Activated CD4-positive, alpha-beta memory T cell treated with anti-CD3 and anti-CD28 coated beads, Interleukin-2, amount 10 ng/mL, durations not matched to agents 7 days and 5 days (primary cell): ENCODE measurements at regions not wholly inside any gene's neighbourhood (a gene's known extent, or its start where the extent isn't known, plus 50 kb on each side); places are given as distances from the start of the nearest gene placed in this dataset.
"Not testable (repeated sequence)": the region's sequence is repeated elsewhere in the genome, so short reads cannot be mapped to it uniquely, and the experiment has no call there.

Experiments
- CTCF ChIA-PET: fragments of 350-600 bp; sonication (Branson Sonifier 250); formaldehyde crosslinking; loops from one replicate; lab custom pipeline; 2021; ENCODE audit warnings: antibody characterized with exemption, inconsistent platforms; lab: Charles Lee
- POLR2A ChIA-PET: fragments of 350-600 bp; sonication (Branson Sonifier 250); formaldehyde crosslinking; loops from one replicate; lab custom pipeline; 2021; ENCODE audit warnings: antibody characterized with exemption; lab: Charles Lee
- DNase-seq: peaks from one replicate; pipeline ENCODE4 v3.0.0-alpha.2; 2020
- H3K27ac Mint-ChIP-seq: one replicate; pipeline ENCODE4 v1.8.0; 2021; ENCODE audit warnings: mild to moderate bottlenecking, mixed read lengths
- H3K27me3 Mint-ChIP-seq: one replicate; pipeline ENCODE4 v1.8.0; 2021; ENCODE audit warnings: mixed read lengths
- H3K36me3 Mint-ChIP-seq: one replicate; pipeline ENCODE4 v1.8.0; 2021; ENCODE audit warnings: low read depth, mixed read lengths
- H3K4me1 Mint-ChIP-seq: one replicate; pipeline ENCODE4 v1.8.0; 2021; ENCODE audit warnings: mixed read lengths
- H3K4me3 Mint-ChIP-seq: one replicate; pipeline ENCODE4 v1.8.0; 2021; ENCODE audit warnings: mild to moderate bottlenecking, mixed read lengths
- H3K9me3 Mint-ChIP-seq: one replicate; pipeline ENCODE4 v1.8.0; 2021; ENCODE audit warnings: mixed read lengths

DNA sequence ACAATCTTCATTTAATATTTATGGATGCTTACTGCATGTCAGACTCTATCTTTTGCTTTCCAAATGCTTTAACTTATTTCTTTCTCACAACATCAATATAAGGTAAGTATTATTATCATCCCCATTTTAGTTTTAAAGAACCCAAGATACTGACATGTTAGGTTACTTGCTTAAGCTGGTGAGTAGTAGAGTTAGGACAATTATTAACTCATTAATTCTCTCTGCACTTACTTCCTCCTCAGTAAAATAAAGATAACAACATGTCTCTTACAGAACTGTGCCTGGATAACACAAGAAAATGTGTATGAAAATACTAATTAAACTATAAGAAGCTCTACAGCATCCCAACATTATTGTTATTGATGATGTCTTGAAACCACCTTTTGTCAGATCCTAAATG is 359.1 kb upstream of the CHST9 start:
- Mint-ChIP-seq H3K36me3 (no peaks in the 10 kb centered on the region), H3K4me1 (no peaks in the 10 kb centered on the region), H3K27me3 (no peaks in the 10 kb centered on the region), H3K9me3 (peaks cover 2% of the 10 kb centered on the region), H3K4me3 (no peak overlapping the region), H3K27ac (no peak overlapping the region)
- no peak for DNase-seq
- POLR2A ChIA-PET: no interaction called here
- CTCF ChIA-PET: no interaction called here

DNA sequence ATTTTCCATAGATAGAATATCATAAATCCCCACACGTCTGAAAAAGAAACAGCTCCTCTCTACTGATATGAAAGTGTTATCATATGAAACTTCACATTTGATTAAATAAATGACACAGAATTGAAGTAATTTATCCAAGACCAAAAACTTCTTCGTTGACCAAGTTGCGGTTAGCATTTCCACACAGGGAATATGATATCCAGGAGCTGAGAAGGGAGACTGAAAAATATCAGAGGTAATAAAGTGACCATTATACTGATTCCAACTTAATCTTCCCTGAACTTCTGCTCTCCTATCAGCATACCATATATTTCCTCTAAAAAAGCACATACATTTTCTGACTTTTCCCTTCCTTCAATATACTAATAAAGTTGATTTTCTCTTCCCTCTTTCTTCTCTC is 356.2 kb upstream of the CHST9 start:
- H3K27ac Mint-ChIP-seq: no peak overlapping the region

DNA sequence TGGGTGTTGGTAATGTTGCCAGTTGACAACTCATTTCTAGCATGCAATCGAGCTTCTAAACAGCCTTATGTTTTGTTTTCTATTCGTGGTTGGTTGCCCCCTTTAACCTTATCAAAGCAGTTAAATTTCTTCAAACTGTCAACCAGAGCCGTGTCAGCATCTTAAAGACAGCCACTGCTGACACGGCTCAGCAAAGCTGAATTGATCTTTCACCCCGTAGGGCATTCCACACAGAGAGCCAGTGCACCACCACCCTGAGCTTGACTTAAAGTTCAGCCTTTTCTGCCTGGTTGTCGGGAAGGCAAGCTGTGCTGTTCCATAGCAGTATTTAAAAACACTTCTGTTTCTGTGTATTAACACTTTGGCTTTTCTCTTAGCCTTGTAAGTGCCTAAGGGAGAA is 355.0 kb upstream of the CHST9 start:
- Mint-ChIP-seq H3K27me3 (no peaks in the 10 kb centered on the region), H3K4me3 (no peak overlapping the region), H3K36me3 (no peaks in the 10 kb centered on the region), H3K27ac (no peak overlapping the region), H3K9me3 (no peaks in the 10 kb centered on the region), H3K4me1 (no peaks in the 10 kb centered on the region)
- ChIA-PET POLR2A (no interaction called here), CTCF (no interaction called here)
- DNase-seq: no peak

More for the DNA sequence above, 356.2 kb upstream of the CHST9 start:
- no peak for DNase-seq
- Mint-ChIP-seq H3K4me3 (no peak overlapping the region), H3K27me3 (no peaks in the 10 kb centered on the region), H3K36me3 (no peaks in the 10 kb centered on the region), H3K4me1 (no peaks in the 10 kb centered on the region), H3K9me3 (no peaks in the 10 kb centered on the region)
- POLR2A ChIA-PET: no interaction called here
- CTCF ChIA-PET: no interaction called here

DNA sequence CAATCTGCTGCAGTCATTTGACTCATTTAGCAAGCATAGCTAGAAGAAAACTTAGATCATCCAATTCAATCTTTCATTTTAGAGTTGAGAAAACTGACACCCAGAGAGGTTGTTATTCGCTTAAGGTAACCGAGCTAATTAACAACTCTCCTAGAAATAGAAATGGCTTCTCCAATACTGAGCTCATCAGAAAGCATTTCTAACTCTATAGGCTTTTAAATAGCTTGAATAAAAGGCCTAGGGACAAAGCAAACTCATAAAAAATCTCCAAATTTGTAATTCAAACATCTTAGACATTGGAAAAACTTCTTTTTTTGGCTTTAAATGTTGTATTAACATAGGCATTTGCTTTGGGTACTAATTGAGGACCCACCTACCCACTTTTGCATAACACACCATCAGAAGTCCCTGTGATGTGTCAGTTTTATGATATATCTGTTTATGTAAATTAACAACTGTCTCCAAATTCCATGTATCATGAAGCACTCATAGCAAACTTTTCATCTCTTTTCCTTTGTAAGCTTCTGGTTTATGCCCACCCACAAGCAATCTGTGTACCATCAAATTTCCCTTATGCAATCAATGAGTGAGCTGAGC is 343.9 kb upstream of the CHST9 start:
- no peaks in the 10 kb centered on the region for H3K4me1 Mint-ChIP-seq
- H3K36me3 Mint-ChIP-seq: no peaks in the 10 kb centered on the region
- no peak for DNase-seq
- H3K4me3 Mint-ChIP-seq: no peak overlapping the region
- CTCF ChIA-PET: no interaction called here
- H3K27me3 Mint-ChIP-seq: no peaks in the 10 kb centered on the region
- H3K9me3 Mint-ChIP-seq: peaks cover 4% of the 10 kb centered on the region
- H3K27ac Mint-ChIP-seq: no peak overlapping the region
- POLR2A ChIA-PET: no interaction called here

DNA sequence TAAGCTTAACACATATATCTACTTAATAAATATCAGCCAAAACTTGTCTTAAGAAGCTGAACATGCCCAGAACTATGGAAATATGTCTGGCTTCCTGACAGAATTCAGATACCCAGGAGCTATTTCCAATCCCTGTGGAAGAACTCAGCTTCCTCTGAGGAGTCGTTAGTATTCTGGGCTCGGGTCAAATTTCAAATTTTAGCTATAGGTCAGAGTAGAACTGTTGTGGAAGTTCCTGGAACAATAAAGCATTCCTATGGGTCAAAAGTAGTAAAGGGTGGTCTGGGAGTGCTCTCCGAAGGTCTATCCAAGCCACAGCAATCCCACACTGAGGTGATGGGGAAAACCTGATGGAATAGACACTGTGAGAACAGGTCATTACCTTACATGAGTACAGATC is 342.7 kb upstream of the CHST9 start:
- H3K4me1 Mint-ChIP-seq: no peaks in the 10 kb centered on the region
- H3K9me3 Mint-ChIP-seq: peaks cover 2% of the 10 kb centered on the region
- no peaks in the 10 kb centered on the region for H3K27me3 Mint-ChIP-seq
- ChIA-PET POLR2A (no interaction called here), CTCF (no interaction called here)
- DNase-seq: no peak
- no peak overlapping the region for H3K27ac Mint-ChIP-seq
- no peaks in the 10 kb centered on the region for H3K36me3 Mint-ChIP-seq
- no peak overlapping the region for H3K4me3 Mint-ChIP-seq

DNA sequence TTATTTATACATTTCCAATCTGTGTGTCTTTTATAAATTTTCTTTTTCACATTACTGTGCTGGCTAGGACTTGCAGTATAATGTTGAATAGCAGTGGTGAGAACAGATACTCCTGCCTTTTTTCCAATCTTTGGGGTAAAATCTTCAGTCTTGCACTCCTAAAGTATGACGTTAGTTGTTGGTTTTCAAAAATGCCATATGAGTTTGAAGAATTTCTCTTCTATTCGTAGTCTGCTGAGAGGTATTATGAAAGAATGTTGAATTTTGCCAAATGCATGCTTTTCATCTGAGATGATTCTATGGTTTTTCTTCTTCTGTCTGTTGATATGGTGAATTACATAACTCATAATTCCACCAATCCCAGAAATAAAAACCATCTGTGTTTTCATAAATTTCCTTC is 335.3 kb upstream of the CHST9 start:
- no peaks in the 10 kb centered on the region for H3K36me3 Mint-ChIP-seq
- ChIA-PET POLR2A (no interaction called here), CTCF (no interaction called here)
- H3K4me1 Mint-ChIP-seq: no peaks in the 10 kb centered on the region
- no peak overlapping the region for H3K4me3 Mint-ChIP-seq
- peaks cover 2% of the 10 kb centered on the region for H3K9me3 Mint-ChIP-seq
- DNase-seq: no peak
- H3K27me3 Mint-ChIP-seq: no peaks in the 10 kb centered on the region
- H3K27ac Mint-ChIP-seq: no peak overlapping the region

DNA sequence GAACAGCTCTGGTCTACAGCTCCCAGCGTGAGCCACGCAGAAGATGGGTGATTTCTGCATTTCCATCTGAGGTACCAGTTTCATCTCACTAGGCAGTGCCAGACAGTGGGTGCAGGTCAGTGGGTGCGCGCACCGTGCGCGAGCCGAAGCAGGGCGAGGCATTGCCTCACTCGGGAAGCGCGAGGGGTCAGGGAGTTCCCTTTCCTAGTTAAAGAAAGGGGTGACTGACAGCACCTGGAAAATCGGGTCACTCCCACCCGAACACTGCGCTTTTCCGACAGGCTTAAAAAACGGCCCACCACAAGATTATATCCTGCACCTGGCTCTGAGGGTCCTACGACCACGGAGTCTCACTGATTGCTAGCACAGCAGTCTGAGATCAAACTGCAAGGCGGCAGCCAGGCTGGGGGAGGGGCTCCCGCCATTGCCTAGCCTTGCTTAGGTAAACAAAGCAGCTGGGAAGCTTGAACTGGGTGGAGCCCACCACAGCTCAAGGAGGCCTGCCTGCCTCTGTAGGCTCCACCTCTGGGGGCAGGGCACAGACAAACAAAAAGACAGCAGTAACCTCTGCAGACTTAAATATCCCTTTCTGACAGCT is 325.0 kb upstream of the CHST9 start:
- POLR2A ChIA-PET, H3K4me1 Mint-ChIP-seq, CTCF ChIA-PET, DNase-seq, H3K4me3 Mint-ChIP-seq, H3K27ac Mint-ChIP-seq, H3K9me3 Mint-ChIP-seq, H3K36me3 Mint-ChIP-seq, H3K27me3 Mint-ChIP-seq: not testable (repeated sequence)

DNA sequence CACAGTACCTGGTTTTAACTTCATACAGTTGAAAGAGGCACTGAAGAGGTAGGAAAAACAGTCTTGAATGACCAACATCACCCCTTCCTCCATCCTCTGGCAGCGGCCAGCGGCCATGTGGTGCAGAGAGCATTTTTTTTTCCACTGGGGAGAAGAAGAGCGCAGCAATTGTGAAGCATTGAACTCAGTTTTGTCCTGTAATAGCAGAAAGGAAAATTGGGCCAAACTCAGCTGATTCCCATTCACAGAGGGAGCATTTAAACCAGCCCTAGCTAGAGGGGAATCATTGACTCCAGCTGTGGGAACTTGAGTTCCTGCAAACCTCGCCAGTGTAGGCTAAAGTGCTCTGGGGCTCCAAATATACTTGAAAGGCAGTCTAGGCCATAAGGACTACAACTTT is 316.6 kb upstream of the CHST9 start:
- H3K27ac Mint-ChIP-seq: no peak overlapping the region
- peaks cover 5% of the 10 kb centered on the region for H3K9me3 Mint-ChIP-seq
- POLR2A ChIA-PET: no interaction called here
- CTCF ChIA-PET: no interaction called here
- H3K36me3 Mint-ChIP-seq: no peaks in the 10 kb centered on the region
- H3K27me3 Mint-ChIP-seq: no peaks in the 10 kb centered on the region
- no peaks in the 10 kb centered on the region for H3K4me1 Mint-ChIP-seq
- H3K4me3 Mint-ChIP-seq: no peak overlapping the region
- no peak for DNase-seq

DNA sequence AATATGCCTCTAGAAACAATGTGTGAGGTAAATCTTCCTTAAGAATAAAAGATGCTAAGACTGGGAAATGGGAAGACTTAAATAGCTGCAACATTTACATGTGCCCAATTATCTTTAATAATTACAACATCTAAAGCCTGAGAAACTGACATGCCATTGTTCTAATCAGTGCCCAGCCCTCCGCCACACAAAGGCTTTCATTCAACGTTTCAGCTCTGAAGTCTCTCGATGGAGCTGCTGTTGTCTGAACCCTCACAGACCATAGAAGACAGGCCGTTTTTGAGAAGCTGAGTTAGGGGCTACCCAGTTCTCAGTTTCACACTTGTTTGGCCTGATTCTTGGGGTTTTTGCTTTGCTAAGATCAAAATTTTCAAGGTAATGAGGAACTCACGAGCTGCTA is 315.4 kb upstream of the CHST9 start:
- DNase-seq: no peak
- H3K27me3 Mint-ChIP-seq: no peaks in the 10 kb centered on the region
- H3K4me3 Mint-ChIP-seq: no peak overlapping the region
- ChIA-PET POLR2A (no interaction called here), CTCF (no interaction called here)
- no peaks in the 10 kb centered on the region for H3K36me3 Mint-ChIP-seq
- H3K4me1 Mint-ChIP-seq: no peaks in the 10 kb centered on the region
- H3K27ac Mint-ChIP-seq: no peak overlapping the region
- H3K9me3 Mint-ChIP-seq: peaks cover 5% of the 10 kb centered on the region

DNA sequence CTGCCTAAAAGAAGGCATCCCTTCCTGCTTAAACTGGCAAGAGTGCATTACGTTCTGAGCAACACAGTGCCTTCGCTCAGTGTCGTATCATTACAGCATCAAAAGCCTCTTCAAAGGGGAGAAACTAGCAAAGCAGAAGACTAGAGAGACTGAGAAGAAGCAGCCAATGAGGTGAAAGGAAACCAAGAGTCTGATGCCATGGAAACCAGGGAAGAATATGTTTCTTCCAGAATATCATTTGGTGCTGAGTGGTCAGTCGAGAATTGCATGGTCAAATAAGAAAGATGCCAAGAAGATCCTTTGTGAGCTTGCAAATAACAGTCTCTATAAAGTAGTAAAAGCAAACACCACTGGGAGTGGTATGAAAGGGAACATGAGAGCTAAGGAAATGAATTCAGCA is 312.1 kb upstream of the CHST9 start:
- no peaks in the 10 kb centered on the region for H3K36me3 Mint-ChIP-seq
- CTCF ChIA-PET: no interaction called here
- H3K4me3 Mint-ChIP-seq: no peak overlapping the region
- DNase-seq: no peak
- H3K4me1 Mint-ChIP-seq: no peaks in the 10 kb centered on the region
- H3K27me3 Mint-ChIP-seq: no peaks in the 10 kb centered on the region
- H3K27ac Mint-ChIP-seq: no peak overlapping the region
- peaks cover 5% of the 10 kb centered on the region for H3K9me3 Mint-ChIP-seq
- POLR2A ChIA-PET: no interaction called here

DNA sequence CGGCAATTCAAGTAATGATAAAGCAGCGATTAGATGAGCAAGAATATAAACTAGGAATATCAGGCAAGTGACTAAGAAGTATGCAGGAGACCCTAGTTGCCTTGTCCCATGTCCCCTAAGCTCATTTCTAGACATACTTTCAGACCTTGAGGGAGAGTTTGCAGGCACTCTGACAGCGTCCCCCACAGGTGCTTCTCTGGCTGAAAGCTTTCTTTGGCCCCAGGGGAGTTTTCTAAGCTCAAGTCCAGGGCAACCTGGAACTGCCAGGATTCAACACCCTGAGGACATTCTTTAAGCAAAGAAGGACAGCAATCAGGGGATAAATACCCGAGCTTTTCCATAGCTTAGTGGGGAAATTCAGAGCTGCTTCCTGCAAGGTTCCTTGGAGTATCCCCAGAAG is 308.1 kb upstream of the CHST9 start:
- DNase-seq: no peak
- POLR2A ChIA-PET: no interaction called here
- Mint-ChIP-seq H3K27me3 (no peaks in the 10 kb centered on the region), H3K36me3 (no peaks in the 10 kb centered on the region), H3K4me3 (no peak overlapping the region), H3K4me1 (no peaks in the 10 kb centered on the region), H3K27ac (no peak overlapping the region), H3K9me3 (peaks cover 11% of the 10 kb centered on the region)
- CTCF ChIA-PET: no interaction called here

DNA sequence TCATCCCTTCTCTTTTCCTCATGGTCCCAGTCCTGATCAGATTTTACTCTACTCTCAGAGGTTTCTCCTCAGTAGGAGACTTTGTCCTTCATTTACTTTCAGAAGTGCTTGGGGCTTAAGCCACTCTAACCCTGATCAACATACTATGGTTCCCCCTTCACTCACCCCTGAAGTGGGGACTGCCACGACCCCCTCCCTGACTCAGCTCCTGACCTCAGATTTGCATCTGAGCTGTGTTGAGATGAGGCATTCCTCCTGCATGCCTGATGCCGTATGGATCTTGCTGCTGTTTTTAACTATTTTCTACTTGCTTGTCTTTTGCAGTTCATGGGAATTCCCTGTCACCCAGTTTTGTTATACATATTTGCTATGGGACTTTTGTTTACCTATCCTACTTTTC is 306.7 kb upstream of the CHST9 start:
- Mint-ChIP-seq H3K4me3 (no peak overlapping the region), H3K27me3 (no peaks in the 10 kb centered on the region), H3K36me3 (no peaks in the 10 kb centered on the region), H3K9me3 (peaks cover 11% of the 10 kb centered on the region), H3K27ac (no peak overlapping the region), H3K4me1 (no peaks in the 10 kb centered on the region)
- ChIA-PET CTCF (no interaction called here), POLR2A (no interaction called here)
- DNase-seq: no peak

DNA sequence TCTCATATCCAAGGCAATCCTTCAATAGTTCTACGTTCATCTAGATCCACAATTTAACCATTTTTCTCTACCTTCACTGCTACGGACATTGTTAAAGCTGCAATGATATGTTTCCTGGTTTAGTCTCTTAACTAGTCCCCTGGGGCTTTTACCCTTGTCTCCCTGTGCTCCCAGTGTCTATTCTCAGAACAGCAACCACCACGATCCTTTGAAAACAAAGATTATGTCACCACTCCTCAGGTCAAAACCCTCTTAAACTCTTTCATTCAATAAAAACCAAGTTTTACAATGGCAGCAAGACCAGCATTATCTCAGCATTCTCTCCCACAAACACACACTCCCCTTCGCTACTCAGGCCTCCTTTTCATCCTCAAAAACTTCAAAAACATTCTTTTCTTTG is 298.2 kb upstream of the CHST9 start:
- Mint-ChIP-seq H3K27me3 (no peaks in the 10 kb centered on the region), H3K27ac (no peak overlapping the region), H3K36me3 (no peaks in the 10 kb centered on the region), H3K9me3 (peaks cover 5% of the 10 kb centered on the region), H3K4me3 (no peak overlapping the region), H3K4me1 (no peaks in the 10 kb centered on the region)
- CTCF ChIA-PET: no interaction called here
- DNase-seq: no peak
- POLR2A ChIA-PET: no interaction called here

DNA sequence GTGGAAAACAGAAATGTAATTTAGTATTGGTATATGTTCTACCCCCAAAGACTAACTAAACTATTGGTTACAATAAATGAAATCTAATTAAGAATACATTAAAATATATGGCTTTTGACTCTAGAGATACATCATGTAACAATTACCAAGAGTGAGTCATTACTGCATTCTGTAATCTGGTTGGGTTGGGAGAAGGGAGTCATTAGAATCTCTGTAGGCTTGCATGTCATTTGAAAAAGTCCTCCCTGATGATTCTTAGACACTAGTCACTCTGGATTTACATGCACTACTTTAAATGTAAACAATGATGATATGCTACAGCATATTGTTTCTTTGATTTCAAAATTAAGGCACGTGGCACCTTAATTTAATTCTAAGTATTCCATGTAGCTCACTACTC is 293.4 kb upstream of the CHST9 start:
- Mint-ChIP-seq H3K27ac (no peak overlapping the region), H3K9me3 (peaks cover 7% of the 10 kb centered on the region), H3K4me1 (no peaks in the 10 kb centered on the region), H3K27me3 (no peaks in the 10 kb centered on the region), H3K4me3 (no peak overlapping the region), H3K36me3 (no peaks in the 10 kb centered on the region)
- ChIA-PET POLR2A (no interaction called here), CTCF (no interaction called here)
- DNase-seq: no peak
